K562 (cell line): ENCODE measurements at regions not wholly inside any gene's neighbourhood (a gene's known extent, or its start where the extent isn't known, plus 50 kb on each side); places are given as distances from the start of the nearest gene placed in this dataset.

Experiments
- ATAC-seq: fragments of 200-7000 bp; cut with Tn5 transposase; 3 replicates; pipeline ENCODE4 v1.9.1; 2020; ENCODE audit warnings: moderate library complexity
- BruUV-seq: library from RNA; stranded (reverse); fragments of 400-500 nt; replicated peaks from 2 replicates; lab custom pipeline; 2021; lab: Mats Ljungman, UMichigan
- CTCF ChIA-PET: fragments of 300-600 bp; formaldehyde crosslinking; extraction: SDS; loops from one replicate; lab custom pipeline; 2021; ENCODE audit warnings: low intra/inter-chr PET ratio; lab: Yijun Ruan, JAX
- POLR2A ChIA-PET: fragments of 300-600, 350-650 bp; sonication (Branson Sonifier 250); formaldehyde crosslinking; extraction: SDS; loops from one replicate; lab custom pipeline; 2021; ENCODE audit warnings: antibody characterized with exemption, inconsistent platforms; lab: Yijun Ruan, JAX
- DNase-seq, 4 experiments: peaks; one replicate each; pipeline versions ENCODE4 v3.0.0 to v3.0.0-alpha.2; 2011 to 2018; ENCODE audit warnings: low spot score in 3 of 4, mixed read lengths in 3 of 4; ENCODE audit errors: extremely low read depth in 1 of 4
- FAIRE-seq: peaks from 2 replicates; lab custom pipeline; 2011; peaks lifted over from hg19 to GRCh38; lab: Jason Lieb, UNC
- H2AFZ ChIP-seq: 2 replicates; pipeline ENCODE4 v1.6.0; 2011; ENCODE audit warnings: low read depth, low read length, control low read depth, inconsistent platforms
- H3K27ac ChIP-seq: fragments of 200-600 bp; 3 replicates; pipeline ENCODE4 v1.8.0; 2011; ENCODE audit warnings: low read depth, mild to moderate bottlenecking, control low read depth, inconsistent platforms, low read length, moderate library complexity, mixed read lengths; ENCODE audit errors: extremely low read depth
- H3K27me3 ChIP-seq, 2 experiments: fragments of 300-600 bp in 1 of 2; 2 replicates in 1 of 2; 3 replicates in 1 of 2; pipeline versions ENCODE4 v1.6.0 to v1.8.0; 2011; ENCODE audit warnings: inconsistent platforms in 2 of 2, low read length in 2 of 2, mild to moderate bottlenecking in 1 of 2, mixed read lengths in 1 of 2, moderate library complexity in 1 of 2; ENCODE audit not compliant: control insufficient read depth in 2 of 2, insufficient read depth in 2 of 2
- H3K36me3 ChIP-seq: fragments of 300-600 bp; 3 replicates; pipeline ENCODE4 v1.8.0; 2011; ENCODE audit warnings: mild to moderate bottlenecking, low read length, inconsistent platforms; ENCODE audit not compliant: control insufficient read depth, insufficient read depth
- H3K4me1 ChIP-seq, 2 experiments: fragments of 200-600 bp in 1 of 2; replicated peaks in 1 of 2; 2 replicates in 1 of 2; 3 replicates in 1 of 2; pipeline versions ENCODE4 v1.5.1 to v1.8.0; 2011; ENCODE audit warnings: inconsistent platforms in 2 of 2, low read length in 2 of 2, mild to moderate bottlenecking in 1 of 2, mixed read lengths in 1 of 2, moderate library complexity in 1 of 2; ENCODE audit not compliant: control insufficient read depth in 2 of 2, insufficient read depth in 2 of 2
- H3K4me2 ChIP-seq: 2 replicates; pipeline ENCODE4 v1.6.1; 2011; ENCODE audit warnings: low read length, control low read depth, inconsistent platforms, mixed read lengths; ENCODE audit not compliant: insufficient read depth
- H3K4me3 ChIP-seq: fragments of 200-600 bp; sonication (generic), shearing (Covaris generic); 2 replicates; pipeline ENCODE4 v1.5.1; 2016; ENCODE audit warnings: control low read depth, inconsistent platforms
- H3K79me2 ChIP-seq: fragments of 200-600 bp; 3 replicates; pipeline ENCODE4 v1.8.0; 2011; ENCODE audit warnings: low read length, inconsistent platforms; ENCODE audit not compliant: control insufficient read depth, insufficient read depth
- H3K9ac ChIP-seq, 2 experiments: 2 replicates each; pipeline versions ENCODE4 v1.6.0 to v1.6.1; 2011; ENCODE audit warnings: low read depth in 2 of 2, low read length in 2 of 2, control low read depth in 1 of 2, inconsistent platforms in 1 of 2, mild to moderate bottlenecking in 1 of 2, mixed read lengths in 1 of 2; ENCODE audit not compliant: insufficient read depth in 1 of 2
- H3K9me1 ChIP-seq: one replicate; pipeline ENCODE4 v1.6.0; 2011; ENCODE audit warnings: inconsistent platforms, mild to moderate bottlenecking, low read length, moderate library complexity; ENCODE audit not compliant: control insufficient read depth, insufficient read depth
- H3K9me3 ChIP-seq: replicated peaks from 2 replicates; pipeline ENCODE4 v1.5.1; 2011; ENCODE audit warnings: low read depth, low read length, inconsistent platforms; ENCODE audit not compliant: control insufficient read depth, insufficient read depth
- H4K20me1 ChIP-seq: replicated peaks from 2 replicates; pipeline ENCODE4 v1.6.1; 2011; ENCODE audit warnings: low read length, inconsistent platforms, mixed read lengths; ENCODE audit not compliant: control insufficient read depth, insufficient read depth
- CCNT2 ChIP-seq: IDR thresholded peaks from 2 replicates; pipeline ENCODE4 v1.6.1; 2011; ENCODE audit warnings: borderline replicate concordance, low read depth, mild to moderate bottlenecking, moderate library complexity, mixed read lengths, low read length; ENCODE audit not compliant: insufficient read length; ENCODE audit errors: extremely low read depth
- ELK3 ChIP-seq: fragments of 450-650 bp; formaldehyde crosslinking; IDR thresholded peaks from 2 replicates; pipeline ENCODE4 v1.4.0; 2020; ENCODE audit warnings: mild to moderate bottlenecking
- GATAD2B ChIP-seq: fragments of 450-650 bp; IDR thresholded peaks from 2 replicates; pipeline ENCODE4 v1.6.1; 2017; ENCODE audit warnings: mild to moderate bottlenecking, borderline replicate concordance
- HIVEP1 ChIP-seq: fragments of 250-450 bp; sonication (Bioruptor Pico); IDR thresholded peaks from 2 replicates; pipeline ENCODE4 v1.4.0; 2020; ENCODE audit warnings: mild to moderate bottlenecking
- LCOR ChIP-seq: sonication (generic); formaldehyde crosslinking; IDR thresholded peaks from 2 replicates; pipeline ENCODE4 v1.8.0; 2022; ENCODE audit warnings: mild to moderate bottlenecking, missing genetic modification reagents
- NUFIP1 ChIP-seq: fragments of 450-650 bp; IDR thresholded peaks from 2 replicates; pipeline ENCODE4 v1.6.1; 2018; ENCODE audit not compliant: partially characterized antibody
- OTX1 ChIP-seq: fragments of 450-650 bp; formaldehyde crosslinking; IDR thresholded peaks from 2 replicates; pipeline ENCODE4 v1.4.0; 2022; ENCODE audit warnings: mild to moderate bottlenecking
- POU5F1 ChIP-seq: fragments of 150-350 bp; IDR thresholded peaks from 2 replicates; pipeline ENCODE4 v1.6.1; 2014; ENCODE audit warnings: borderline replicate concordance, low read length, low read depth, mild to moderate bottlenecking; ENCODE audit not compliant: partially characterized antibody
- STAT5A ChIP-seq: IDR thresholded peaks from 2 replicates; pipeline ENCODE4 v1.6.1; 2012; ENCODE audit warnings: low read length, inconsistent platforms, borderline replicate concordance
- SUPT5H ChIP-seq: fragments of 450-650 bp; IDR thresholded peaks from 2 replicates; pipeline ENCODE4 v1.6.1; 2016
- TEAD4 ChIP-seq, 2 experiments: sonication (generic) in 1 of 2; formaldehyde crosslinking in 1 of 2; IDR thresholded peaks; 2 replicates each; pipeline versions ENCODE4 v1.6.1 to v1.8.0; 2012 to 2022; ENCODE audit warnings: borderline replicate concordance in 1 of 2, inconsistent platforms in 1 of 2, low read length in 1 of 2, mild to moderate bottlenecking in 1 of 2, missing genetic modification reagents in 1 of 2
- XRCC3 ChIP-seq: fragments of 450-650 bp; IDR thresholded peaks from 2 replicates; pipeline ENCODE4 v1.6.1; 2017; ENCODE audit warnings: mild to moderate bottlenecking, moderate library complexity
- ZNF12 ChIP-seq: sonication (generic); formaldehyde crosslinking; IDR thresholded peaks from 2 replicates; pipeline ENCODE4 v1.4.0; 2020; ENCODE audit warnings: mild to moderate bottlenecking, missing genetic modification reagents
- ZNF407 ChIP-seq: fragments of 450-650 bp; IDR thresholded peaks from 2 replicates; pipeline ENCODE4 v1.6.1; 2016; ENCODE audit warnings: low read depth
- ZZZ3 ChIP-seq: fragments of 450-650 bp; IDR thresholded peaks from 2 replicates; pipeline ENCODE4 v1.6.1; 2016; ENCODE audit warnings: antibody characterized with exemption, mild to moderate bottlenecking, moderate library complexity
- WGBS: fragments of 100-300 bp; shearing (Covaris generic); methylation state at CpG from one replicate; pipeline ENCODE4 v1.1.6; 2016; ENCODE audit warnings: low coverage, mixed read lengths; ENCODE audit not compliant: insufficient coverage; ENCODE audit errors: missing lambda C conversion rate; 5-methylcytosine and 5-hydroxymethylcytosine counted together
- in situ Hi-C: fragments of 300-500 bp; cut with MboI; formaldehyde crosslinking; loops from 4 replicates; pipeline ENCODE4 v1.15.0; 2018; ENCODE audit warnings: inconsistent platforms, mixed read lengths
- intact Hi-C: fragments of 100-400 bp; cut with micrococcal nuclease; formaldehyde crosslinking; loops from 2 replicates; pipeline ENCODE4 v1.14.2; 2022

DNA sequence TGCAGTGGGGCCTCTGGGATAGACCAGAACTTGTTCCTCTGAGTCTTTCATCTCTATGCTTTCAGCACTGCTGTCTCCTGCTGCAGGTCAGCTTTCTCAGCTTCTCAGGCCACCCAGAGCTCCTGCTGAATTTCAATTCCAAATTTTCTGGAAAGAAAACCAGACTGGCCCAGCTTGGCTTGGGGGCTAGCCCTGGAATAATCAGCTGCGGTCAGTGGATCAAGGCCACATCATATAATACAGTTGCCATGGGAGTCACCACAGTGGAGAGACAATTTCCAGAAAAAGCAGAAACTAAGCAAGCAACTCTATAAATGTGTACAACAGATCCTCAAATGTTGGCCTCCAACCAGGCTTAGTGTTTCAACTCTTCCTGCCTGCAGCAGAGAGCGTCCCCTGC is 91.1 kb upstream of the SLC24A5 start (continued):
- no peak for TF ChIP-seq GATAD2B
- no peak for TF ChIP-seq NUFIP1
- TF ChIP-seq TEAD4 (IDR thresholded peaks at IDR 0.05; ENCODE audit: low read length), result no peak
- TF ChIP-seq TEAD4 (CRISPR knock-in tag; IDR thresholded peaks at IDR 0.05; ENCODE audit: borderline replicate concordance), result no peak

- Histone ChIP-seq H2AFZ (no peak overlapping the region), H4K20me1 (no peaks in the 10 kb centered on the region), H3K9me3 (no peaks in the 10 kb centered on the region), H3K4me1 (no peaks in the 10 kb centered on the region), H3K9ac (no peak overlapping the region), H3K9me1 (no peaks in the 10 kb centered on the region), H3K79me2 (no peaks in the 10 kb centered on the region), H3K27me3 (no peaks in the 10 kb centered on the region), H3K36me3 (no peaks in the 10 kb centered on the region), H3K27ac (no peak overlapping the region), H3K4me3 (no peak overlapping the region), H3K4me2 (no peak overlapping the region)
- intact Hi-C loops, result no loop called here
- ATAC-seq (no peak), FAIRE-seq (no peak), DNase-seq (no peak)
- ChIA-PET CTCF (no interaction called here), POLR2A (no interaction called here)
- 0% methylated on average over 1 of the region's 1 CpG for WGBS
- in situ Hi-C loops, result no loop called here
- no TSS peak for BruUV-seq
- TF ChIP-seq ZZZ3, result no peak
- TF ChIP-seq ZNF12 (CRISPR knock-in tag), result no peak
- no peak for TF ChIP-seq POU5F1
- no peak for TF ChIP-seq CCNT2
- TF ChIP-seq XRCC3, result no peak
- no peak for TF ChIP-seq LCOR (CRISPR knock-in tag)
- no peak for TF ChIP-seq HIVEP1 (CRISPR knock-in tag)
- no peak for TF ChIP-seq OTX1 (CRISPR knock-in tag)
- TF ChIP-seq ZNF407, result no peak
- no peak for TF ChIP-seq ELK3 (CRISPR knock-in tag)
- TF ChIP-seq STAT5A, result no peak
- TF ChIP-seq SUPT5H, result no peak
These were observed 89.3 kb upstream of the SLC24A5 start for GRCh38 chr15:48031466-48031865.
